OCI-M2 (cell line): ENCODE measurements at regions not wholly inside any gene's neighbourhood (a gene's known extent, or its start where the extent isn't known, plus 50 kb on each side); places are given as distances from the start of the nearest gene placed in this dataset.

Experiments used
- DNase-seq: peaks from one replicate; lab custom pipeline; 2025; ENCODE audit not compliant: unreplicated experiment; lab: John Stamatoyannopoulos, UW

GRCh38 chr4:31052519-31052918 is 332.4 kb downstream of the PCDH7 start:
- DNase-seq, result no peak

GRCh38 chr4:31053451-31053850 is 333.3 kb downstream of the PCDH7 start:
- DNase-seq, result no peak

DNA sequence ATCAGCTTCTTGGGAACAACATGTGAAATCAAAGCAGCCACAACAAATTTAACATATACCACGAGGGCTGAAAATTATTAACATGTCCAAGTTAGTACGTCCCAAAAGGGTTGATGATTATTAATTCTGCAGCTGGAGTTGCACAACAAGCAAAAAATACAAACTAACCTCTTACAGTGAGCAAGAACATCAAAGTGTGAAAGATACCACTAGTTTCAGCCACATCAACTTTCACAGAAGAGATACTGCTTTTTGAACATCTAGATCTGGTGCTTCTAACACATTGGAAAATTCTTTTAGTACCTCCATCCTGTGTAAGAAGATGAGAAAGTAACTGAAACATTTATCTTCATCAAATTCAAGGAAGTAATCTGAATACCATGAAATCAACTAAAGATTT is 334.1 kb downstream of the PCDH7 start:
- DNase-seq, result no peak

DNA sequence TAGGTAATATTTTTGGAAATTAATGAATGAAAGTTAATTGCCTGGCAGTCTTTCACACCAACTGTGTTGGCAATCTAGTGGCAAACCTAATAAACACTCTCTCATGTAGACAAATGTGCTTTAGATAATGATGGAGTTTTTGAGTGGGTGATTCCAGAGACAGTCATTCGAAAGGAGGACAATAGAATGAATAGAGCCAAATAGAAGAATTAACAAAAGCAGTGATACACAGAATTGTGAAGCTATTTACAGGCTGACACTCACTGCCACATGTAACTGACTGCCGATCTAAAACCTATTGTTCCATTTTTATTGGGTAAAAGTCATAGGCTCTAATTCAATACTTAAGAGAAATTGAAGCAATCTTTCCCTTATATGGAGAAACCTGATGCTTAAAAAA is 338.5 kb downstream of the PCDH7 start:
- DNase-seq, result no peak

DNA sequence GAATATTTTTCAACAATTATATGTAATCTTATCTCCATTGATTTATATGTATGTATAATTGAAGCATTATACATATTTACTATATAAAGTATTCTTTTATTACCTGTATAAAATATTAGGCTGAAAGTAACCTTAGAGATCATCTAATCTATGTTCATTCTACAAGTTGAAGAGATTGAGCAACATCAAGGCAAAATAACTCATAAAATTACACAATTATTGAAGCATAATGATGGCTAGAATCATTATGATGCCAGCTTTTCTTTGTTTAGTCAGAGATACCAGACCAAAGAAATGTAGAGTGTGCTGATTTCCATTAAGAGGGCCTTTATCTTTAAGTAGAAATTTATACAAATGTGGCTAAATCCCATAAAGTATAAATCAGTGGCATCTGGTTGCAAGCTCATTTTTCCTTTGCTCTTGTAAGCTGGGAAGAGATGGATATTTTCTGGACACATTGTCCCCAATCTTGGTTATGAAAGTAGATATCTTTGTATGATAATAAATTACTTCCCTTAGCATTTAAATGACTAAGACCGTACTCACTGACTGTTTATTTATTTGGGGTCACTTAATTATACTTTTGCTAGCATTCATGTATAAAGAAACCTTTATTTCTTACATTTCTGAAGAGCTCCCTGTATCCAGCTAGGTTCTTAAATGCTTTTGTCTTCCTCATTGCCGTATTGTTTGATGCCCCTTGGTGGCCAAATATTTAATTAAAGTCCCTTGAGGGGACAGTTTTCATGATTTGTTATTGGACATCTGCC is 339.8 kb downstream of the PCDH7 start:
- DNase-seq, result no peak

GRCh38 chr4:31065086-31065485 is 344.9 kb downstream of the PCDH7 start:
- no peak for DNase-seq

- DNase-seq, result no peak
Observed at GRCh38 chr4:31068257-31069075, 348.3 kb downstream of the PCDH7 start.

DNA sequence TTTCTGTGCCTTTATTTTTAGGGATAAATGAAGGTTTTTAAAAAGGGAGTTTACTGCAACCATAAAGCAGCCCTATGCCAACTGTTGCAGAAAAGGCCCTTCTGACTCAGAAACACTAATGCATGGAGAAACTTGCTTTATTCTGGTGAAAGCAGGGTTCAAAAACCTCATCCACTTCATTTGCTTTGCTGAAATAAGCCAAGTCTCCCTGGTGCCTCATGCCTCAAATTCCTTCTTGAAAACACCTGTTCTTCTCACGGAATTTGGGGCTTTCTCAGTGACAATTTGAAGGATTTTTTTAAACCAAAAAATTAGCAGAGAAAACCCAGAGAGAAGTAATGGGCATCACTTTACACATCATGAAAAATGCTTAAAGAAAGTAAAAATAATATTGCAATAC is 349.0 kb downstream of the PCDH7 start:
- no peak for DNase-seq

- DNase-seq, result no peak
Observed at GRCh38 chr4:31071508-31072486, 351.6 kb downstream of the PCDH7 start.

GRCh38 chr4:31075969-31076368 is 355.8 kb downstream of the PCDH7 start:
- DNase-seq, result no peak

GRCh38 chr4:31078661-31079060 is 358.5 kb downstream of the PCDH7 start:
- DNase-seq, result no peak

GRCh38 chr4:31080887-31081286 is 360.7 kb downstream of the PCDH7 start:
- no peak for DNase-seq

DNA sequence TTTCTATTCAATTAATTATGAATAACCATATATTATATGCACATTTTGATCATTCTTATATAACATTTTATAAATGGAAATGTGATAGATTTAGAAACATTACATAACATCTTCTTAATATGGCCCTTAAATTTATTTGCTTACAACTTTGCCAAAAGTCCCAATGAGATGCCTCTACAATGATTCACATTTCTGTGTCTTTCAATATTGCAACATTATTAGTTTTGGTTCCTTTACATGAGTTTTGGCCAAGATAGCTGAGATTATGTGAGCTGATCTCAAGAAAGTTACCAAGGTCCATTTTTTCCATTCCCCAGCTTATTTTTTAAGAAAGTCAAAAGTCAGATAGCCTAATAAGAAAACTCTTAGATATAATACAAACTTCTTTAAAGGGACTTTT is 361.2 kb downstream of the PCDH7 start:
- DNase-seq, result no peak

GRCh38 chr4:31083456-31083855 is 363.3 kb downstream of the PCDH7 start:
- no peak for DNase-seq

DNA sequence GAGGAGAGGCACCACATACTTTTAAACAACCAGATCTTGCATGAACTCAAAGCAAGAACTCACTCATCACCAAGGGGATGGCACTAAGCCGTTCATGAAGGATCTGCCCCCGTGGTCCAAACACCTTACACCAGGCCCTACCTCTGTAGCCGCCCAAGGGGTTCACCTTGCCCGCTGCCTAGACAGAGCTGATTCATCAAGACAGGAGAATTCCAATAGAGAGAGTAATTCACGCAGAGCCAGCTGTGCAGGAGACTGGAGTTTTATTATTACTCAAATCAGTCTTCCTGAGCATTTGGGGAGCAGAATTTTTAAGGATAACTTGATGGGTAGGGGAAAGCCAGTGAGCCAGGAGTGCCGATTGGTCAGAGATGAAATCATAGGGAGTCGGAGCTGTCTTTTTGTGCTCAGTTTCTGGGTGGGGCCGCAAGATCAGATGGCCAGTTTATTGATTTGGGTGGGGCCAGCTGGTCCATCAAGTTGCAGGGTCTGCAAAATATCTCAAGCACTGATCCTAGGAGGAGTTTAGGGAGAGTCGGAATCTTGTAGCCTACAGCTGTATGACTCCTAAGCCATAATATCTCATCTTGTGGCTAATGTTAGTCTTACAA is 364.7 kb downstream of the PCDH7 start:
- no peak for DNase-seq

- DNase-seq, result no peak
Observed at GRCh38 chr4:31085689-31086088, 365.5 kb downstream of the PCDH7 start.

- no peak for DNase-seq
Observed at GRCh38 chr4:31086756-31087330, 366.7 kb downstream of the PCDH7 start.

GRCh38 chr4:31088600-31089230 is 368.5 kb downstream of the PCDH7 start:
- DNase-seq, result no peak

DNA sequence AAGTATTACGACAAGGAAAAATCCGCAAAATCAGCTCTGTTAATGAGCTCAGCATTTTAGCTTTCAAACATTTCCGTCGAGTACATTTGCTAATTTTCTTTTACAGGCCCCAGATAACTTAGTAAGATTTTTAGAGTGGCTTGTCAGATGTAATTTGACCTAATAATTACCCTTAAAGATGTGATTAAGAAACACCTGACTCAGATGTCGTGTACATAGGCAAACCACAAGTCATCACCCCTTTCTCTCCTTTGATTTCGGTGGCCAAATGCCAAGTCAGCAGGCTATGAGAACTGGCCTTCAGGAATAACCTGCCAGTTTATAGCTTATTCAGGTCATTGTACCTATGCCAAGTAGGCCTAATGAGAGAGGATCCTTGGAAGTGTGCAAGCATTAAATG is 369.6 kb downstream of the PCDH7 start:
- DNase-seq, result no peak

DNA sequence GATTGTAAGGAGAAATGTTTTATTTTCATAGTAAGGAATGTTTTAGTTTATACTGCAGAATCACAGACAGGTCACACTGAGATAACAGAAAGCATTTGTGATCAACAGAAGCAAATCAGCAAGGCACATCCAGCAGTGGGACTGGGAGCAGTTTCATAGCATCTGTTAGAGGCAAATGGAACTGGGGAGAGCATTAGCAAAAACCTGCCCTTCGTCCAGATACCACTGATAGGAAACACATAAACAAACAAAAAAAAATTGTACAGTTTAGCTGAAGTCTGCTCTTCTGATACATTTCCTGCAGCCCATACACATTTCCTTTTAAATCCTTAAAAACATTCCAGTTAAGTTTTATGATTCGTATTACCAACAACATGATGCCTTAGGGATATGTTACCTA is 374.3 kb downstream of the PCDH7 start:
- no peak for DNase-seq
